Sciatic nerve (tissue), 2 donors: ENCODE measurements at regions not wholly inside any gene's neighbourhood (a gene's known extent, or its start where the extent isn't known, plus 50 kb on each side); places are given as distances from the start of the nearest gene placed in this dataset.

Source experiments
- ATAC-seq: fragments of 200-7000 bp; cut with Tn5 transposase; one replicate; pipeline ENCODE4 v1.9.1; 2020; ENCODE audit warnings: mild to moderate bottlenecking, moderate library complexity
- DNase-seq: peaks from one replicate; pipeline ENCODE4 v3.0.0-alpha.2; 2020; ENCODE audit warnings: low spot score
- intact Hi-C: fragments of 100-400 bp; cut with DNase I; formaldehyde crosslinking; loops from one replicate; pipeline ENCODE4 v1.14.2; 2022
- donor health status: DM: no; HTN: no; CAD: no.
- donor health status: DM: no; HTN: no; CAD: no.

GRCh38 chr2:118505436-118505835 lies 342.0 kb downstream of the EN1 start:
- DNase-seq = no peak
- ATAC-seq = no peak
- intact Hi-C loops = no loop called here

GRCh38 chr2:118502106-118502505 lies 345.3 kb downstream of the EN1 start:
- intact Hi-C loops = no loop called here
- no peak for ATAC-seq
- no peak for DNase-seq

- ATAC-seq (no peak), DNase-seq (no peak)
- intact Hi-C loops = no loop called here
Measured at GRCh38 chr2:118498943-118499342, 348.5 kb downstream of the EN1 start.

- DNase-seq (no peak), ATAC-seq (no peak)
- intact Hi-C loops = no loop called here
Measured at GRCh38 chr2:118496870-118497611, 350.4 kb downstream of the EN1 start.

GRCh38 chr2:118496467-118496866 lies 351.0 kb downstream of the EN1 start:
- intact Hi-C loops = no loop called here
- ATAC-seq = no peak

GRCh38 chr2:118495290-118495689 lies 352.2 kb downstream of the EN1 start:
- DNase-seq (no peak), ATAC-seq (no peak)
- intact Hi-C loops = no loop called here

More at GRCh38 chr2:118496467-118496866, 351.0 kb downstream of the EN1 start:
- no peak for DNase-seq

- intact Hi-C loops = no loop called here
- ATAC-seq = no peak
- DNase-seq = no peak
Measured at GRCh38 chr2:118493213-118493612, 354.2 kb downstream of the EN1 start.

GRCh38 chr2:118492335-118492734 lies 355.1 kb downstream of the EN1 start:
- ATAC-seq (no peak), DNase-seq (no peak)
- intact Hi-C loops = no loop called here

GRCh38 chr2:118490330-118490729 lies 357.1 kb downstream of the EN1 start:
- intact Hi-C loops = no loop called here
- no peak for DNase-seq
- no peak for ATAC-seq

GRCh38 chr2:118489712-118490299 lies 357.6 kb downstream of the EN1 start:
- intact Hi-C loops = no loop called here
- ATAC-seq (no peak), DNase-seq (no peak)

GRCh38 chr2:118481299-118481698 lies 366.1 kb downstream of the EN1 start:
- ATAC-seq (no peak), DNase-seq (no peak)
- intact Hi-C loops = no loop called here

- no peak for DNase-seq
- intact Hi-C loops = no loop called here
- ATAC-seq = no peak
Measured at GRCh38 chr2:118479020-118479419, 368.4 kb downstream of the EN1 start.

- intact Hi-C loops = no loop called here
- ATAC-seq = no peak
- no peak for DNase-seq
Measured at GRCh38 chr2:118477111-118477862, 370.2 kb downstream of the EN1 start.

- ATAC-seq = no peak
- DNase-seq = no peak
- intact Hi-C loops = no loop called here
Measured at GRCh38 chr2:118475622-118476205, 371.7 kb downstream of the EN1 start.

- no peak for ATAC-seq
- DNase-seq = no peak
- intact Hi-C loops = no loop called here
Measured at GRCh38 chr2:118474541-118474920, 372.9 kb downstream of the EN1 start.

- ATAC-seq (no peak), DNase-seq (no peak)
- intact Hi-C loops = no loop called here
Measured at GRCh38 chr2:118473846-118474540, 373.5 kb downstream of the EN1 start.

- ATAC-seq (no peak), DNase-seq (no peak)
- intact Hi-C loops = no loop called here
Measured at GRCh38 chr2:118473241-118473640, 374.2 kb downstream of the EN1 start.

- ATAC-seq (no peak), DNase-seq (no peak)
- intact Hi-C loops = no loop called here
Measured at GRCh38 chr2:118470297-118470696, 377.2 kb downstream of the EN1 start.

- intact Hi-C loops = no loop called here
- DNase-seq (no peak), ATAC-seq (no peak)
Measured at GRCh38 chr2:118469103-118469502, 378.3 kb downstream of the EN1 start.
